ENCODE measurements at regions not wholly inside any gene's neighbourhood (a gene's known extent, or its start where the extent isn't known, plus 50 kb on each side); places are given as distances from the start of the nearest gene placed in this dataset.

- Histone ChIP-seq H3K79me2 (ENCODE audit: low read length) (no peaks in the 10 kb centered on the region), H3K36me3 (replicated peaks; ENCODE audit: low read depth, low read length) (no peaks in the 10 kb centered on the region), H3K4me2 (ENCODE audit: low read length) (no peak overlapping the region), H4K20me1 (ENCODE audit: insufficient read depth, low read length) (no peaks in the 10 kb centered on the region), H2AFZ (ENCODE audit: low read depth, low read length) (no peak overlapping the region), H3K27ac (ENCODE audit: low read length) (no peak overlapping the region), H3K4me1 (ENCODE audit: low read length) (no peaks in the 10 kb centered on the region), H3K4me3 (ENCODE audit: low read length) (no peak overlapping the region), H3K9me3 (ENCODE audit: insufficient read depth, low read length) (no peaks in the 10 kb centered on the region), H3K9ac (ENCODE audit: low read length) (no peak overlapping the region), H3K27me3 (ENCODE audit: low read depth, low read length) (no peaks in the 10 kb centered on the region)
- TF ChIP-seq CTCF (IDR thresholded peaks at IDR 0.05; ENCODE audit: low read depth, low read length) (peak; percentile 62), EZH2phosphoT487 (IDR thresholded peaks at IDR 0.05; ENCODE audit: low read depth) (no peak)
Observed at GRCh38 chr4:155025762-155026457, 182.5 kb upstream of the NPY2R start.

DNA sequence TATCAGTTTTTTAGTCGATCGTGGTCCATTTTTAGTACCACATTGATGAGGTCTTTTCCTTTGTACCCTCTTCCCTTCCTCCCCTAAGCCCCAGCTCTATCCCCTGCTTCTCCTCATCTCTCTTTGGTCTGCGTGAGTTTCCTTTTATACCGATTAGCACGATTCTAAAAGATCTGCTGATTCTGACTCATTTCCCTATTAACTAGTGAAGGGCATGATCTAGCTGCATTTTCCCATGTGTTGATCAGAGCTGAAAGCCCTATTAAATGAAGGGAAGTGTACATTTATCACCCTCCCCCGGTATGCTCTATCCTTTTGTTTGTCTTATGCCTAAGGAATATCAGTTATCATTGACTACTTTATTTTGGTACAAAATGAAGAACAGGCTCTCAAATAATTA, 181.7 kb upstream of the NPY2R start:
- TF ChIP-seq EZH2phosphoT487 (IDR thresholded peaks at IDR 0.05; ENCODE audit: low read depth), result no peak
- TF ChIP-seq CTCF (IDR thresholded peaks at IDR 0.05; ENCODE audit: low read depth, low read length), result no peak
- no peaks in the 10 kb centered on the region for H3K4me1 ChIP-seq (ENCODE audit: low read length)
- H3K36me3 ChIP-seq (replicated peaks; ENCODE audit: low read depth, low read length), result no peaks in the 10 kb centered on the region
- H3K4me2 ChIP-seq (ENCODE audit: low read length), result no peak overlapping the region
- no peak overlapping the region for H2AFZ ChIP-seq (ENCODE audit: low read depth, low read length)
- H3K9ac ChIP-seq (ENCODE audit: low read length), result no peak overlapping the region
- H3K79me2 ChIP-seq (ENCODE audit: low read length), result no peaks in the 10 kb centered on the region
- no peak overlapping the region for H3K4me3 ChIP-seq (ENCODE audit: low read length)
- no peaks in the 10 kb centered on the region for H4K20me1 ChIP-seq (ENCODE audit: insufficient read depth, low read length)
- H3K27me3 ChIP-seq (ENCODE audit: low read depth, low read length), result no peaks in the 10 kb centered on the region
- no peak overlapping the region for H3K27ac ChIP-seq (ENCODE audit: low read length)
- no peaks in the 10 kb centered on the region for H3K9me3 ChIP-seq (ENCODE audit: insufficient read depth, low read length)

GRCh38 chr4:155032521-155033229, 175.8 kb upstream of the NPY2R start:
- no peaks in the 10 kb centered on the region for H3K9me3 ChIP-seq (ENCODE audit: insufficient read depth, low read length)
- H2AFZ ChIP-seq (ENCODE audit: low read depth, low read length), result peak overlapping the region; percentile 29
- H3K4me3 ChIP-seq (ENCODE audit: low read length), result no peak overlapping the region
- no peaks in the 10 kb centered on the region for H3K36me3 ChIP-seq (replicated peaks; ENCODE audit: low read depth, low read length)
- no peak overlapping the region for H3K27ac ChIP-seq (ENCODE audit: low read length)
- no peaks in the 10 kb centered on the region for H3K4me1 ChIP-seq (ENCODE audit: low read length)
- no peaks in the 10 kb centered on the region for H4K20me1 ChIP-seq (ENCODE audit: insufficient read depth, low read length)
- no peak overlapping the region for H3K4me2 ChIP-seq (ENCODE audit: low read length)
- no peaks in the 10 kb centered on the region for H3K27me3 ChIP-seq (ENCODE audit: low read depth, low read length)
- no peak overlapping the region for H3K9ac ChIP-seq (ENCODE audit: low read length)
- no peaks in the 10 kb centered on the region for H3K79me2 ChIP-seq (ENCODE audit: low read length)
- TF ChIP-seq EZH2phosphoT487 (IDR thresholded peaks at IDR 0.05; ENCODE audit: low read depth) (no peak), CTCF (IDR thresholded peaks at IDR 0.05; ENCODE audit: low read depth, low read length) (no peak)

GRCh38 chr4:155033604-155034003, 174.8 kb upstream of the NPY2R start:
- Histone ChIP-seq H3K9me3 (ENCODE audit: insufficient read depth, low read length) (no peaks in the 10 kb centered on the region), H3K27me3 (ENCODE audit: low read depth, low read length) (no peaks in the 10 kb centered on the region), H3K27ac (ENCODE audit: low read length) (no peak overlapping the region), H3K4me1 (ENCODE audit: low read length) (no peaks in the 10 kb centered on the region), H3K36me3 (replicated peaks; ENCODE audit: low read depth, low read length) (no peaks in the 10 kb centered on the region), H3K4me2 (ENCODE audit: low read length) (no peak overlapping the region), H3K9ac (ENCODE audit: low read length) (no peak overlapping the region), H3K79me2 (ENCODE audit: low read length) (no peaks in the 10 kb centered on the region), H4K20me1 (ENCODE audit: insufficient read depth, low read length) (no peaks in the 10 kb centered on the region), H3K4me3 (ENCODE audit: low read length) (no peak overlapping the region), H2AFZ (ENCODE audit: low read depth, low read length) (no peak overlapping the region)
- TF ChIP-seq CTCF (IDR thresholded peaks at IDR 0.05; ENCODE audit: low read depth, low read length) (no peak), EZH2phosphoT487 (IDR thresholded peaks at IDR 0.05; ENCODE audit: low read depth) (no peak)
